Glomerular visceral epithelial cell (primary cell): ENCODE measurements at regions not wholly inside any gene's neighbourhood (a gene's known extent, or its start where the extent isn't known, plus 50 kb on each side); places are given as distances from the start of the nearest gene placed in this dataset.
A peak's percentile ranks its signal among the peaks of the same experiment; 100 is the strongest.

Experiments used
- DNase-seq: peaks from one replicate; pipeline ENCODE4 v3.0.0-alpha.2; 2016; ENCODE audit errors: extremely low spot score

DNA sequence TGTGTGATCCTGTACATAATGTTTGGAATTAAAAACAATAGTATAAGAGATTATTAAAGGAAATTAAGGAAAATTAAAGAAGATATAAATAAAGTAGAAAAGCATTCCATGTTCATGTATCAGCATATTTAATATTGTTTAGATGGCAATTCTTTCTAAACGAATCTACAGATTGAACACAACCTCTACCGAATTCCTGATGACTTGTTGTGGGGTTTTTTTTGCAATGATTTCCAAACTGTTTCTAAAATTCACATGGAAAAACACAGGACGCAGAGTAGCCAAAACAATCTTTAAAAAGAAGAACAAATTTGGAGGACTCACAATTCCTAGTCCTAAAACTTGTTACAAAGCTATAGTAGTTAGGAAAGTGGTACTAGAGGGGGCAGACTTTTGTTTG is 573.4 kb upstream of the IGFBP3 start:
- DNase-seq: no peak

- DNase-seq: no peak
Observed at GRCh38 chr7:46494028-46494427, 573.0 kb upstream of the IGFBP3 start.

DNA sequence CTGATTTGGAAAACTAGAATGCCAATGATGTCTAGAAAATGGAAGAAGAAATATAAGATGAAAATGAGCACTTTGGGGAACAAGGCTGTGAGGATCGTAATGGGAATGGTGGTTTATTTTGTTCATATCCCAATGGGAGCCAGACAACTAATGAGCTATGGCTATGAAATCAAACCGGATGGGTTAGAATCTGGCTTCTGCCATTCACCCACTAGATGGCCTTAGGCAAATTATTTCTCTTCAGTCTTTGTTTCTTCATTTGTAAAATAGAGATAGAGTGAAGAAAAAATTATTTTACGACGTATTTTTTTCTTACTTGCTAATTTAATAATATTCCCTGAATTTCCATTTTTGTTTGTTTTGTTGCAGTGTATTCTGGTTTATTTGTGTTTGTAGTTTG is 572.1 kb upstream of the IGFBP3 start:
- DNase-seq: no peak

GRCh38 chr7:46492466-46492865 is 571.4 kb upstream of the IGFBP3 start:
- no peak for DNase-seq

DNA sequence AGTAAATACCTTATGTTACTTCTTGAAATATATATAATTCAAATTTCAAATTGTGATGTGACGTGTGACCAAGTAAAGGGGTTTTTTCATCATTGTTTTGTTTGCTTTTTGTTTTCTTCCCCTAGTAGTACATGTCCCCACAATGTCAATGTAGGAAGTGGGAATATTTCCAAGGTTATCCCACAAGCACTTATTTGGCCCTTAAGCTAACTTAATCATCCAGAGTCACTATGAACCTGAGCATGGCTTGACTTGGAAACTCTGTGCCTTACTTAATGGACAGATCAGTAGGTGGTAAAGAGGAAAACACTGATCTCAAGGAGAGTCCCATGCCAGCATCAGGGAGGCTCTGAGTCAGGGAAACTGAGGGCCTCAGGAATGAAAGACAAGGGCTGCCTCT is 569.3 kb upstream of the IGFBP3 start:
- no peak for DNase-seq

GRCh38 chr7:46489106-46489505 is 568.0 kb upstream of the IGFBP3 start:
- DNase-seq: no peak

GRCh38 chr7:46488607-46489006 is 567.5 kb upstream of the IGFBP3 start:
- DNase-seq: no peak

- peak; percentile 47 for DNase-seq
Observed at GRCh38 chr7:46486256-46487206, 565.5 kb upstream of the IGFBP3 start.

DNA sequence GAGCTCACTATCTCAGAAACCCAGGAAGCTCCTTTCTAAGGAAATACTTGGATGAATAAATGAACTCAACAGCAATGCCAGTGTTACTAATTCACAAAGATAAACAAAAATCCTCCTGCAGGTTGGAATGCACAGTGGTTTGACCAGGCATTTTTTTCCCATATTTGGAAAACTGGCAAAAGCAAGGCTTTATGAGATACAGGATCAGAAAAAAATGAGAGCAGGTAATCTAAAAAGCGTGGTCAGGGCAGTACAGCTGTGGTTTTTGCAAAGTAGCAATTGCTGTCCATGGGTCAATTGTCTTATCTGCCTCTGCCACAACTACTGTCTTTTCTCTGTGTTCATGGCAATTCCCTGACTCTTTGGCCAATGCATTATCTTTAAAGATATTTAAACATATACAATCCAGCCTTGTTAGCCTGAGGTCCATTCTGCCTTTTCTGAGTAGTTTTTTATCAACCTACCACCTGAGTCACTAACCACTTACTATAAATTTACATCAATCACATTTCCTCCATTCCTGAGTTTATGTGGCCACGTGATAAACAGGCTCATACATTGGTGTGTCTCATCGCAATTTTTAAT is 564.5 kb upstream of the IGFBP3 start:
- peak; percentile 62 for DNase-seq

GRCh38 chr7:46484906-46485305 is 563.8 kb upstream of the IGFBP3 start:
- peak; percentile 13 for DNase-seq

DNA sequence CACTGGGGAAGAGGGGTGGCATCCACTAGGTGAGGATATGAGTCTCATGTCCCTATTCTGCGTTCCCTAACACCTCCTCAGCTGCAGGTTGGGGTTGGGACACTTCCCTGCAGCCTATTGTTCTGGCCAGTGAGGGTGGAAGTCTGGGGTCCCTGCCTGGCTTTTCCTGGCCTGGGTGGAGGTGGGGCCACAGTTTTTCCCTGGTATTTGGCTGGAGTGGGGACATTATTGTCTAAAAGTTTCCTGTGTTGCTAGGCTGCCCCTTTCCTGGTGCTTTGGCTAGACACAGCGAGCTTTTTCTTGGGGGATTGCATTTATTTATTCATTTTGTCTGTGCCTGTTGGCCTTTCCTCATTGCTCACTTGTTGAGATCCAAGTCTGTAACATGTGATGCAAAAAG is 559.5 kb upstream of the IGFBP3 start:
- no peak for DNase-seq

GRCh38 chr7:46479680-46480079 is 558.6 kb upstream of the IGFBP3 start:
- no peak for DNase-seq

DNA sequence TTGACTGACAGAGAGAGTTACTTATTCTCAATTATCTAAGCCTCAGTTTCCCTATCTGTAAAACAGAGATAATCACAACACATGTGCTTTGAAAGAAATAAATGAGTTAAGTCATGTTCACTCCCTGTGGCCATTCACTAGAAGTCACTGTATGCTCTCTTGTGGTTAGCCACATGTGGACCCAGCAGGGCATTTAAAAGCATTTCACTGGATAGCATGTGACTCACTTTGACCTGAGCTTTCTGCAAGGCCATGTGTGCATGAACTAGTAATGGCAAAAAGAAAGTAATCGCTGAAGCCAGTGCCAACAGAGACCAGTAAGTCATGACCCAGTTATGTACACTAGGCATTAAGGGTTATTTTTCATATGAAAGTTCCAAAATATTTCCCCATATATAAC is 557.0 kb upstream of the IGFBP3 start:
- peak; percentile 83 for DNase-seq

GRCh38 chr7:46468753-46469356 is 547.8 kb upstream of the IGFBP3 start:
- no peak for DNase-seq

GRCh38 chr7:46463170-46463569 is 542.1 kb upstream of the IGFBP3 start:
- DNase-seq: no peak

GRCh38 chr7:46461334-46461777 is 540.3 kb upstream of the IGFBP3 start:
- DNase-seq: no peak

DNA sequence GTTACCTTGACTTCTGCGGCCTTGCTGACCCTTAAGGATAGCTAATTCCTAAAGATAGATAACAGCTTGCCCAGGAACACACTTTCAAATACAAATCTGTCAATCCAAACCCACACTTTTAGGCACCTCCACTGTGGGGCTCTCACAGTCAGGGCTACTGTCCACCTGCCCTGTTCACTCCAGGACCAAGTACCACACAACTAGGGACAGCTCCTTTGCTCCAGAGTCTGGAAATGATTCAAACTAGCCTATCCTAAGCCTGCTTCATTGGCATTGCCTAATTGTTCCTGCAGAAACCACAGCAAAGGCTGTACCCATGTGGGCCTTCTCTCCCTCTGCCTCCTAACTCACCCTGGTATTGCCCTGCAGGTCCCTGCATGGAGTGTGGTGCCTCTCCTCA is 538.9 kb upstream of the IGFBP3 start:
- no peak for DNase-seq

- peak; percentile 9 for DNase-seq
Observed at GRCh38 chr7:46454816-46455215, 533.7 kb upstream of the IGFBP3 start.

- no peak for DNase-seq
Observed at GRCh38 chr7:46452561-46453135, 531.6 kb upstream of the IGFBP3 start.

GRCh38 chr7:46451846-46452245 is 530.8 kb upstream of the IGFBP3 start:
- no peak for DNase-seq

- DNase-seq: no peak
Observed at GRCh38 chr7:46450886-46451285, 529.8 kb upstream of the IGFBP3 start.

- no peak for DNase-seq
Observed at GRCh38 chr7:46450425-46450824, 529.4 kb upstream of the IGFBP3 start.
